ENCODE measurements at regions not wholly inside any gene's neighbourhood (a gene's known extent, or its start where the extent isn't known, plus 50 kb on each side); places are given as distances from the start of the nearest gene placed in this dataset.

DNA sequence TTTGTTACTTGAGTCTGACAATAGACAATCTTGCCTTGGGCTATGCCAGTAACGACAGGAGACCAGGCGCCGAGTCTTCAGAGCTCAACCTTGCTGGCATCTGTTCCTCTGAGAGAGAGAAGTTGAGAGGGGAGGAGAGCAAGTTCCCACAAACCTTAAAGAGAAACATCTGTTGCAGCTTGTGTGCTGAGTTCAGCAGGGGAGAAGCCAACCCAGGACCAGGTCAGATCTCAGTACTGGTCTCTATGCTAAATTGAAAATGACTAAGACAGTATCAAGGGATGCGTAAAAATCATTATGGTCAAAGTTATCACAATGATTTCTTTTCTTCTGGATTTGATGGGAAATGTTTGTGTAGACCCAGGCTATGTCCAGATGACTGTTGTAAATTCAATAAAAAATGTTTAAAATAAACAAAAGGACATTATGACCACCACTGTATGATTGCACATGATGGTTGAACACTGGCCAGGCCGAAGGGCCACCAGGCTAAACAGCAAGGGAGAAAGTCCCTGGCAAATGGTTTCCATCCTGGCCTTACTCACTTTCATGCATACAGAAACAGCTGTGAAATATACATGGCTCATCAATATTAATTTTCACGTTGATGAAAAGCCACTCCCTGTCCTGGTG is 100.3 kb upstream of the PMAIP1 start:
- Histone ChIP-seq H3K9me1 (replicated peaks; ENCODE audit: control insufficient read depth, extremely low read depth, insufficient read depth, low read length) (no peaks in the 10 kb centered on the region), H3K36me3 (ENCODE audit: control insufficient read depth in 2 of 2, extremely low read depth in 1 of 2, insufficient read depth in 2 of 2, low read length in 2 of 2) (no peaks in the 10 kb centered on the region), H2AFZ (ENCODE audit: low read depth, low read length) (no peak overlapping the region), H3K27me3 (ENCODE audit: control insufficient read depth in 2 of 2, insufficient read depth in 2 of 2, low read length in 2 of 2) (no peaks in the 10 kb centered on the region), H3K4me3 (replicated peaks in 1 of 3; ENCODE audit: insufficient read depth in 1 of 3, low read depth in 1 of 3, low read length in 3 of 3) (no peak overlapping the region), H3K4me2 (ENCODE audit: insufficient read depth, low read length) (no peak overlapping the region), H3K9me3 (replicated peaks; ENCODE audit: control insufficient read depth, insufficient read depth, low read length) (no peaks in the 10 kb centered on the region), H3K9ac (replicated peaks; ENCODE audit: extremely low read depth, insufficient read depth, low read length) (no peak overlapping the region), H3K27ac (ENCODE audit: insufficient read depth, low read depth, low read length) (no peak overlapping the region), H3K79me2 (ENCODE audit: control insufficient read depth, insufficient read depth, low read length) (no peaks in the 10 kb centered on the region), H4K20me1 (replicated peaks; ENCODE audit: control insufficient read depth, extremely low read depth, insufficient read depth, low read length) (no peaks in the 10 kb centered on the region), H3K4me1 (ENCODE audit: control insufficient read depth, extremely low read depth, insufficient read depth, low read length) (no peaks in the 10 kb centered on the region)
- ChIA-PET POLR2A (no interaction called here), CTCF (interaction anchor here (1.1 to 3.1 kb wide), 4 partner anchors 11 to 339 kb away, joined by 3 to 12 read pairs (median 4); partner anchors contain the start of gene CCBE1)
- intact Hi-C loops (cut with micrococcal nuclease) (no loop called here), dilution Hi-C loops (cut with MboI; ENCODE audit: extremely low pct_ligation_motif_present, low sequenced_read_pairs) (loop anchor here (25.0 kb wide), 1 partner anchor 638 kb away; no protein-coding TSS in a partner anchor)
- BruUV-seq (replicated peaks) = no TSS peak
- TF ChIP-seq, protein P1, sequence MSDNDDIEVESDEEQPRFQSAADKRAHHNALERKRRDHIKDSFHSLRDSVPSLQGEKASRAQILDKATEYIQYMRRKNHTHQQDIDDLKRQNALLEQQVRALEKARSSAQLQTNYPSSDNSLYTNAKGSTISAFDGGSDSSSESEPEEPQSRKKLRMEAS (IDR thresholded peaks at IDR 0.05; ENCODE audit: insufficient read depth, insufficient read length) = no peak
- no peak for TF ChIP-seq JUN (IDR thresholded peaks at IDR 0.05; ENCODE audit: borderline replicate concordance, insufficient read depth, insufficient read length, low read depth)
- TF ChIP-seq GATA2 (IDR thresholded peaks at IDR 0.05; ENCODE audit: insufficient read depth, insufficient read length, low read depth, low read length) = no peak
- no peak for TF ChIP-seq POLR2AphosphoS5 (IDR thresholded peaks at IDR 0.05; ENCODE audit: insufficient read depth, low read depth, low read length)
- TF ChIP-seq, protein P2, sequence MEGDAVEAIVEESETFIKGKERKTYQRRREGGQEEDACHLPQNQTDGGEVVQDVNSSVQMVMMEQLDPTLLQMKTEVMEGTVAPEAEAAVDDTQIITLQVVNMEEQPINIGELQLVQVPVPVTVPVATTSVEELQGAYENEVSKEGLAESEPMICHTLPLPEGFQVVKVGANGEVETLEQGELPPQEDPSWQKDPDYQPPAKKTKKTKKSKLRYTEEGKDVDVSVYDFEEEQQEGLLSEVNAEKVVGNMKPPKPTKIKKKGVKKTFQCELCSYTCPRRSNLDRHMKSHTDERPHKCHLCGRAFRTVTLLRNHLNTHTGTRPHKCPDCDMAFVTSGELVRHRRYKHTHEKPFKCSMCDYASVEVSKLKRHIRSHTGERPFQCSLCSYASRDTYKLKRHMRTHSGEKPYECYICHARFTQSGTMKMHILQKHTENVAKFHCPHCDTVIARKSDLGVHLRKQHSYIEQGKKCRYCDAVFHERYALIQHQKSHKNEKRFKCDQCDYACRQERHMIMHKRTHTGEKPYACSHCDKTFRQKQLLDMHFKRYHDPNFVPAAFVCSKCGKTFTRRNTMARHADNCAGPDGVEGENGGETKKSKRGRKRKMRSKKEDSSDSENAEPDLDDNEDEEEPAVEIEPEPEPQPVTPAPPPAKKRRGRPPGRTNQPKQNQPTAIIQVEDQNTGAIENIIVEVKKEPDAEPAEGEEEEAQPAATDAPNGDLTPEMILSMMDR (IDR thresholded peaks at IDR 0.05; ENCODE audit: extremely low read depth in 1 of 2, insufficient read depth in 1 of 2, low read depth in 1 of 2, low read length in 2 of 2) = no peak
- TF ChIP-seq FOS (IDR thresholded peaks at IDR 0.05; ENCODE audit: borderline replicate concordance, insufficient read depth, low read length) = no peak
- TF ChIP-seq MYC (IDR thresholded peaks at IDR 0.05; ENCODE audit: low read depth, low read length) = no peak
- TF ChIP-seq POLR2A (IDR thresholded peaks at IDR 0.05; ENCODE audit: low read depth, low read length) = no peak
- no peak for TF ChIP-seq EZH2 (IDR thresholded peaks at IDR 0.05; ENCODE audit: borderline replicate concordance, low read depth, low read length, severe bottlenecking)
- FAIRE-seq (no peak), DNase-seq (ENCODE audit: low read depth, low spot score) (no peak)
